ENCODE measurements at regions not wholly inside any gene's neighbourhood (a gene's known extent, or its start where the extent isn't known, plus 50 kb on each side); places are given as distances from the start of the nearest gene placed in this dataset.
"Not testable (repeated sequence)": the region's sequence is repeated elsewhere in the genome, so short reads cannot be mapped to it uniquely, and the experiment has no call there.

GRCh38 chr5:155116456-155117251 lies 103.1 kb downstream of the KIF4B start:
- no peak for DNase-seq

GRCh38 chr5:155125551-155126095 lies 112.1 kb downstream of the KIF4B start:
- DNase-seq, result no peak

GRCh38 chr5:155126573-155126972 lies 113.0 kb downstream of the KIF4B start:
- no peak for DNase-seq

- DNase-seq, result no peak
Observed at GRCh38 chr5:155127552-155127951, 114.0 kb downstream of the KIF4B start.

GRCh38 chr5:155128786-155129512 lies 115.4 kb downstream of the KIF4B start:
- no peak for DNase-seq

GRCh38 chr5:155129513-155129880 lies 115.9 kb downstream of the KIF4B start:
- no peak for DNase-seq

- no peak for DNase-seq
Observed at GRCh38 chr5:155134130-155134529, 120.6 kb downstream of the KIF4B start.

GRCh38 chr5:155136216-155136850 lies 122.8 kb downstream of the KIF4B start:
- no peak for DNase-seq

GRCh38 chr5:155137683-155138082 lies 124.1 kb downstream of the KIF4B start:
- no peak for DNase-seq

- DNase-seq, result no peak
Observed at GRCh38 chr5:155140646-155141045, 127.1 kb downstream of the KIF4B start.

- no peak for DNase-seq
Observed at GRCh38 chr5:155144956-155145355, 131.4 kb downstream of the KIF4B start.

- no peak for DNase-seq
Observed at GRCh38 chr5:155147222-155147621, 133.7 kb downstream of the KIF4B start.

- no peak for DNase-seq
Observed at GRCh38 chr5:155148694-155149093, 135.1 kb downstream of the KIF4B start.

- DNase-seq, result no peak
Observed at GRCh38 chr5:155150012-155150411, 136.5 kb downstream of the KIF4B start.

GRCh38 chr5:155154973-155155372 lies 141.4 kb downstream of the KIF4B start:
- DNase-seq, result no peak

GRCh38 chr5:155163084-155163483 lies 149.5 kb downstream of the KIF4B start:
- DNase-seq, result not testable (repeated sequence)

- DNase-seq, result no peak
Observed at GRCh38 chr5:155167736-155168135, 154.2 kb downstream of the KIF4B start.

- DNase-seq, result no peak
Observed at GRCh38 chr5:155181542-155181941, 168.0 kb downstream of the KIF4B start.

GRCh38 chr5:155189476-155189875 lies 175.9 kb downstream of the KIF4B start:
- no peak for DNase-seq

GRCh38 chr5:155189981-155190380 lies 176.4 kb downstream of the KIF4B start:
- no peak for DNase-seq

GRCh38 chr5:155193029-155193428 lies 179.5 kb downstream of the KIF4B start:
- DNase-seq, result no peak

GRCh38 chr5:155193483-155194107 lies 180.0 kb downstream of the KIF4B start:
- no peak for DNase-seq

- no peak for DNase-seq
Observed at GRCh38 chr5:155200608-155201007, 187.1 kb downstream of the KIF4B start.
